K562 (cell line): ENCODE measurements at regions not wholly inside any gene's neighbourhood (a gene's known extent, or its start where the extent isn't known, plus 50 kb on each side); places are given as distances from the start of the nearest gene placed in this dataset.

ENCODE experiments used
- MXI1 ChIP-seq: IDR thresholded peaks from 2 replicates; pipeline ENCODE4 v1.6.1; 2011; ENCODE audit warnings: low read depth, mild to moderate bottlenecking, improper control_type of control experiment, low read length
- REST ChIP-seq, 2 experiments: fragments of 450-650 bp; formaldehyde crosslinking in 1 of 2; IDR thresholded peaks; 2 replicates each; pipeline versions ENCODE4 v1.4.0 to v1.6.1; 2014 to 2020; ENCODE audit warnings: mild to moderate bottlenecking in 2 of 2, borderline replicate concordance in 1 of 2, low read depth in 1 of 2

- TF ChIP-seq REST (IDR thresholded peaks at IDR 0.05; ENCODE audit: borderline replicate concordance) (no peak), REST (CRISPR knock-in tag; IDR thresholded peaks at IDR 0.05; ENCODE audit: low read depth) (no peak), MXI1 (no peak)
These were observed 109.1 kb upstream of the PLEKHG1 start (continued) for GRCh38 chr6:150490586-150490985.
